HG03045 (cell line): ENCODE measurements at regions not wholly inside any gene's neighbourhood (a gene's known extent, or its start where the extent isn't known, plus 50 kb on each side); places are given as distances from the start of the nearest gene placed in this dataset.

ENCODE experiments used
- ATAC-seq: cut with Tn5 transposase; IDR thresholded peaks from one replicate; pipeline ENCODE4 v1.9.1; 2021; ENCODE audit warnings: mild to moderate bottlenecking, moderate library complexity; ENCODE audit not compliant: unreplicated experiment

DNA sequence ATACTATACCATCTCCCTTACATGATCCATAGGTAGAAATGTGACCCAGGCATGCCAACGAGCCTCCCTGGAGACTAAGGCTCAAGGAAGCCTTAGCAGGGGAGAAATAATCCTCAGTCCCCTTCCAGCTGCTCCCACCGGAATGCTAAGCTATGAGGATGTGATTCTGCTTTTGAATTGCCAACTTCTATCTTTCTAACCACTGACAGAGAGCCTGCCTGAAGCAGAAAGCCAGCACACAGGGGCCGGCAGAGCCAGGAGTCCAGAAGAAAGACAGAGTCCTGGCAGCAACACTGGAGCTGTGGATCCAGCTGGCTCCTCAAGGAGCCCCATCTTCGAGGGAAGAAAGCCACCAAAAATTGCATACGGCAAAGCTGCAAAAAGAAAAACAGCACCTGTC, 579.6 kb upstream of the CDH5 start:
- ATAC-seq: no peak

DNA sequence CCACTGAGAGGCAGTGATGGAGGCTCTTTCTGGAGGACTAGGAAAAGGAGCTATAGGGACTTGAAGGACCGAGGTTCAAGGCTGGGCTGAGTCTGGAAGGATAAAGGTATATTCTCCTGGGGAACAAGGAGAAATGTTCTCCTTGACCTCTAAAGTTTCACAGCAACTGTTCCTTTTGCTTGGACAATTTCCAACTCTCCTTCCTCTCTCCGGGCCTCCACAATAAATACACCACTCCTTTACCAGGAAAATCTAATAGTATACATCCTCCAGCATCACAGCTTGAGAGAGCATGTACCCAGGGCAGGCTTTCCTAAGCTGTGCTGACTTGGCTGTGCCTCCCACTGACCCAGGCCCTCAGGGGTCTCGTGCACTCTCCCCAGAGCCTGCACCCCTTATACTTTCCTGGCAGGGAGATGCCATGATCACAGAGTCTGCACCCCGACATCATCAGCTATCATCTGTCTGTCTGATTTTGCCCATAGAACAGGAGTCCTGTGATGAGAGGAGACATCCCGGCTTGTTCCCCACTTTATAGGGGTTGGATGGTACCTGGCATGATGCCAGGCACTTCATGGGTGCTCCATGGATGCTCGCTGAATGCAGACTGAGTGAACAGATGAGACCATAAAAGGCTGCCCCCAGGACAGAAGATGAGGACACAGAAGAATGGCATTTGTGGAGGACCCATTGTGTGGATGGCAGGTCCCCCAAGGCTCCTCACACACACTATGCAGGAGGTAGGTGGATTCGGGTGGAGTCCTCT, 582.6 kb upstream of the CDH5 start:
- no peak for ATAC-seq

DNA sequence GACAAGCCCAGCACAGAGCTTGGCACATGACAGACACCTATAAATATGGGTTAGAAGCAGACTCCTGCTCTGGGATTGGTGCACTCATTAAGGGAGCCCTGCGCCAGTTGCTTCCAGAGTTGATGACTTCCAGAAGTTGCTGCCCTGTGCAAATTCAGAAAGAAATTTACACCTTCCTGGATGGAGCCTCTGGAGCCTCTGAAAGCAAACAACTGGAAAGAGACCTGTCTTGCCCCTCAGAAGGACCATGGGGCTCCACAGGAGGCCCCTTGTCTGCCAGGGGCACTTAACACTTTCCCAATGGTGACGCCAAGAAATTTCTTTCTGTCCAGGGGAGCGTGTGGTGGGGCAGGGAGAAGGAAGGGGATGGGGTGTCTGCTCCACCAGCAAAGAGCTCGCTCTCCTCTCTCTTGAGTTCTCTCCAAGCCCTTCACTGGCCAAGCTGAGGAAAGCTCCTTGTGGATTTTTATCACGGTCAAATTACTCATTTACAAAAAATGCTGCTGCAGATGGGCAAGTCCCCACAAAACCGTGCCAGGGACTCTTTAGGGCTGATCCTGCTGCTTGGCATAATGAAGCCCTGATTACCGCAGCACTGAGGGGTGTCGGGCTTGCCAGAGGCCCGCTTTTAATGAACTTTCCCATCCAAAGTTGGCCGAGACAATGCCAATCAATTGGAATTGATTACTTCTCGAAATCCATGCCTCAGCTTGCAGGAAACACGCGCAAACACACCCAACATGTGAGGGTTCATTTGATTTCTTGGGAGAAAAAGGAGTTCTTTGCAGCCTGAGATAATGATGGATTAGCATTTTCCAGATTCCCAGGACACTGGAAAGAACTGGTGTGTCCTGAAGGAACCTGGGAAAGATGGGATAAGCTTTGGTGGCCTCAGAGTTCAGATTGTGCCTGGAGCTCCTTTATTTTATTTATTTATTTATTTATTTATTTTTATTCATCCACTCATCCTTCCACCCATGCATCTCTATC, 583.6 kb upstream of the CDH5 start:
- ATAC-seq: no peak

DNA sequence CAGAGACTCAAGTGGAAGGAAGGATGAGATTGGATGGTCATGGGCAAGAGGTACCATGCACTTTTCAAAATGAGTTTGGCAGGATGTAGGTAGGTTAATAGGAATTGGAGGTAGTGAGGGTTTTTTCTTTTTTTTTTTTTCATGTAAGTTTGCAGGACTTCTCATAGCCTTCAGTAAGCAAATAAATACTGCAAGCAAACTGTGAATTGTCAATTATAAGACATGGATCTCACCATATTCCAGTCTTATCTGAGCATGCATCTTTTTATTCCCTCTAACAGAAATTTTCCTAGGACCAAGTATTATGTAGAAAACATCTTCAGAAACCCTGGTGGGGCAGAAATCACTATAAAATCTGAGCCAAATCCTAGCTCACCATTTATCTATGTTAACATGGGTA, 584.6 kb upstream of the CDH5 start:
- ATAC-seq: no peak

DNA sequence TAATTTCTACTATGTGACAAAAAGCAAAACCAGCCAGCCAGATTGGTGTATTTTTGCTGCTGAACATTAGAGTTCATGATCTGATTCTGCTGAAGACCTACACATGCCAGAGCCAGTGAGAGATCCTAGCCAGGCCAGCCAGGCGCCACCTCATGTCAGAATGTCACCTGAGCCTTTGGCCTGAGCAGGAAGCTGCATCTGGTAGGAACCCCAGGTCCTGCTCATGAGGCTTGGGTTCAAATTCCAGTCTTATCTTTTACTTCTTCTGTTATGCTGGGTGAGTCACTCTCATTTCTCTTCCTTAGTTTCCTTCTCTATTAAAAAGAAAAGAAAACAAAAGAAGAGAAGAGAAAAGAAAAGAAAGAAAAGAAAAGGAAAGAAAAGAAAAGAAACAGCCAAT, 585.1 kb upstream of the CDH5 start:
- no peak for ATAC-seq

DNA sequence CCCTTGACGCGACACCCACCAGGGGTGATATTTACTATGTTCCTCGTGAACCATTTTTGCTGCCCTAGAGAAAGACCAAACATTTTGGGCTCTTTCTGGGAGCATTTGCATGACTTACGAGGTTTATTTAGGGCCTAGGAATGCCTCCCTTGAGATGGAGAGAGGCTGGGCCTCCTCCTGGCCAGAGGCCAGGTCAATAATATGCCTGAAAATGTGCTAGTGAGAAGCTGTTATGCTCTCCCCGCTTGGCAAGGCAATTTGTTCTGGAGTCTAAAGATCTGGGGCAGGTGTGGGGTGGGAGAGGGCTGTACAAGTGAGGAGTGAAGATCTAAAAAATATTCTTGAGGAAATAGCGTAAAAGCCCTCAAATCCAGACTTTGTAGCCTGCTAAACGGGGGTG, 587.3 kb upstream of the CDH5 start:
- ATAC-seq: no peak

DNA sequence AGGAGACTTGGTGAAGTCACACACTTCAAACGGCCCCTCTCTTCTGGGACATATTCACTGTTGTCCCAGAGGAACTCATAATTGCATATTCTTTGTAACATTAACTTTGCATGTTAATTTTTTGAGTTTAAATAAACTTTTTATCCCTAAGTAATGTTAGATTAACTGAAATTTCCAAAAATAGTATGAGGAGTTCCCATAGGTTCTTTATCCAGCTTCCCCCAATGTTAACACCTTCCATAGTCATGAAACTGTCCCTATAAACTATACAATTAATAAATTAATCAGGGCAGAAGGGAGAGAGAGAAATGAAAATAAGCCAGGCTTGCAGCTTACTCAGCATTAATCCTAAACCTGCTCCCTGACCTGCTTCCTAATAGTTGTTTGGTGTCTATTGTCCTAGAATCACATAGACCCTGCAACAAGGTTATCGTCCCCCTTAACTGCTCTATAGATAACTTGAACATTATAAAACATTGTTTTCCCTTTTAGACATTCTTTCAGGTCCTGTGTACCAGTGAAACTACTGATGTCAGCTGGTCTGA, 589.8 kb upstream of the CDH5 start:
- no peak for ATAC-seq

DNA sequence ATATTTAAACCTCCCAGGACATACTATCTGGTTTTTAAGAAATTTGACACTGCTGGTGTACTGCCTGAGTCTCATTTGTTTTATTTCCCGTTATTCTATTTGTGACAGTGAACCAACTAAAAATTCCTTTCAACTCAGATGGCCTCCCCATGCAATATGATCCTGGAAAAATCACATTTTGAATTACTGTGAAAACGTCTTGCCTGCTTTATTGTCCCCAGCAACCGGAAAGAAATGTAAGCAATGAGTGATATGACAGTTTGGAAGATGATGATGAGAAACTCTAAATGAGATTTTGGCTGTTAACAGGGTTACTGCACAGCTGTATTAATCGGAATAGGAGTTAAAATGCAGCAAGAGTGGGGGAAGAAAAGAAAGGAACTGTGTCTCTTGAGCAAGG, 590.7 kb upstream of the CDH5 start:
- no peak for ATAC-seq

DNA sequence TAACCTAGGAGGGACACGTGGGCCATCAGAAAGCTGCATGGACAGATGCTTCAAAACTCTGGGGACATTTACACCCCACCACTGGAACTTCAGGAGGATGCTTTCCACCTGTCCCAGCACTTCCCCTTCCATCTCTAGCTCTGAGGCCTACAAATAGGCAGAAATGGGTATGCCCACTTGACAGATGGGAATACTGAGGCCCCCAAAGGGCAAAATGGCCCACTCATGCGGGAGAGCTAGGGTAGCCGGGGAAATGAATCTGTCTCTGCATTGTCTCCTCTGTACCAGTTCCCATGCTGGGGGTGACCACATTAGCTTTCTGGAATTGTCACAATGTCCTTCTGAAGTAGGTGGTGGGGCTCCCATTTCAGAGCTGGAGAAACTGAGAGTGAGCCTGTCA, 592.1 kb upstream of the CDH5 start:
- no peak for ATAC-seq

DNA sequence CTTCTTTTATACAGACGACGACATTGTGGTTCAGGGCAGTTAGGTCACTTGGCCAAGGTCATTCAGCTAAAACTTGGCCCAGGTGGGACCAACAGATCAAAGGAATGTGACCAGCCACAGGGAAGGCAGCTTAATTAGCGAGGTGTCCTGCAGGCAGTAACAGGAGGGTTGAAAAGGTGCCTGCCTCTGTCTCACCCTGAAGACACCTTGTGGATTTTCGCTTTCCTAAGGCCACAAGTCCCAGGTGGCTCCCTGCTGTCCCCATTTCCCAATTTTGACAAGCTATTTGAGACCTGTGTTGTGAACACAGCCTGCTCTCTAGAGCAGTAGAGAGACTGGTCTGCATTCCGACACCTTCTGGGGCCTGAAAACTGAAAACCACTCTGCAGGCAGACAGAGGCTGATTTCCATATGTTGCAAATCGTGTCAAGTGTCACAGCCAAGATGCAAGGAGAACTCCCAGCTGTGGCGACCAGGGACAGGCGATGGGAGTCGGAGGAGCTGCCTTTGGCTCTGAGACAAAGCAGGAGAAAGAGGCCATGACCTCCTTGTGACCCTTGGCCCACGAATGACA, 593.1 kb upstream of the CDH5 start:
- no peak for ATAC-seq

DNA sequence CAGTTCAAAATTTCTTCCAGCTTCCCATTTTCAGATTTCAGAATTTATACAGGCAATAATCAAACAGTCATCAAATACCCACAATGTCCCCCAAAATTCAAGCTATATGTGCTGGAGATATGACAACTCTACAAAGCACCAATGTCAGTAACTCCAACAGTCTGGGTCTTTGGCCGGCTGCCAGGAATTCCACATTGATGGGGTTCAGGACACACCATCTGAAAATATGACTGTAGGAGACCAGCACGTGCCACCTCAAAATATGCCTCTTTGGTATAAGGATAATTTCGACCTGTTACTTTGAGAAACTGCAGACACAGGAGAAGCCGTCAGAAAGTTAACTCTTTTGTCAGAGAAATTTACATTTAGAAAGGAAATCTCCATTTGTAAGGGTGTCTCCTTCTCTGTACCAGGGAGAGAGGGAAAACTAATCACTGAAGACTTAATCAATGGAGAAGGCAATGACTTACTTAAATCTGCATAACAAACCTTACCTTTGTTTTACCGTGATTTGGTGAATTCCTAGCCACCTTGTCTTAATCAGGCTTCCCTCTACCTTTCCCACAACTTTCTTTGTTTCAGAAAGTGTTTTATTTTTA, 594.3 kb upstream of the CDH5 start:
- ATAC-seq: no peak

DNA sequence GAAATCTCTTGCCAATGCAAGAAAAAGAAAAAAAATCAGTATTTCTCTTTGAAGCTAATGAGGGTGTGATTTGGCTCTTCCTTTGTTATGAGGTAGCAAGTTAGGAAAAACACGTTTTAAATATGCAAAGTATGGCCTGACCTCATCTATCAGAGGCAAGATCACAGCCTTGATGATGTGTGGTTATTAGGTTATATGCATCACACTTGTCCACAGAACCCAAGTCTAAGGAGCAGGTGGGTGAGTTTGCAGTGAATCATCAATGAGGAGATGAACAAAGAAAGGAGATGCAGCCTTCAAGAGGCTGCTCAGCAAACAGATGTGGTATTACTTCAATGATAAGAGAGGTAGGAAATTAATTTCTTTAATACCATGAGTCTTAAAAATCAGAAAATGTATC, 594.8 kb upstream of the CDH5 start:
- no peak for ATAC-seq

DNA sequence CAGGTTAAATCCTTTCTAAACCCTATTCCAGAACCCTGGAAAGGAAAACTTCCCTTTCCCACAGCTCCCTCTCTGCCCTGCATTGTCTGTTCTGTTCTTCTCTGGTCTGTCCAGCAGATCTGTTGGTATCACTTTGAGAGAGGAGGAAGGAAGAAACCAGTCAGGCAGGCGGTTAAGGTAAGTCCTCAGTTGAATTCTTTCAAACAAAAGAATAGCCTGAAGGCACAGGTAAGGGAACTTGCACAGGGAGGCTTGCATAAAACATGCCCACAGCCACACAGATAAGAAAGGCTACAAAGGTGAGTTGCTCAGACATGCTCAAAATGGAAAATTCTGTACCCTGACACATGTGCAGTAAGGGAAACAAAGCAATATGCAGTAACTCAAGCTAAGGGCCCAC, 595.7 kb upstream of the CDH5 start:
- no peak for ATAC-seq

DNA sequence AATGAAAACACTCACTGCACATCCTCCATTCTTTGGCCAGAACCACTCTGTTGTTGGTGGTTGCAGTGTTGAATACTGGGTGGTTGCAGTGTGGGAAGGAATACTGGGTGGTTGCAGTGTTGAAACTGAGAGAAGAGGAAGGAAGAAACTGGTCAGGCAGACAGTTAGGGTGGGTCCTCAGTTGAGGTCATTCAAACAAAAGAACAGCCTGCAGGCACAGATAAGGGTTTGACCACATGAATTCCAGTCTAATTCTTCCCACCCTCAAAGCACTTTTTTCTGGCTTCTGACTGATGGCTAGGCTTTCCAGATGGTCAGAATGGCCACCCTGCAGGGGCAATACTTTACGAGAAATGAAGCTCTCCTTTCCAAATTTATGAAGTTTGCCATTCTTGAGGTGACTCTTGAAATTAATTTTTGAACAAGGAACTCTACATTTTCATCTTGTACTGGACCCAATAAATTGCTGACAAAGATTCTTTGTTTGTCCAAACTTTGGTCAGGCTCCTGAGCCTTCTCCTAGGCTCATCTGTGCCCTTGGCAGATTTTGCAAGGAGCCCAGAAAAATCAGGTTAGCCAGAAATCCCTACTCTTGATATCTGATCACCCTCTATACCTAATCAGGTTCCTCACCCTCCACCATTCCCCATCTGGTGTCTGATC, 596.6 kb upstream of the CDH5 start:
- no peak for ATAC-seq

DNA sequence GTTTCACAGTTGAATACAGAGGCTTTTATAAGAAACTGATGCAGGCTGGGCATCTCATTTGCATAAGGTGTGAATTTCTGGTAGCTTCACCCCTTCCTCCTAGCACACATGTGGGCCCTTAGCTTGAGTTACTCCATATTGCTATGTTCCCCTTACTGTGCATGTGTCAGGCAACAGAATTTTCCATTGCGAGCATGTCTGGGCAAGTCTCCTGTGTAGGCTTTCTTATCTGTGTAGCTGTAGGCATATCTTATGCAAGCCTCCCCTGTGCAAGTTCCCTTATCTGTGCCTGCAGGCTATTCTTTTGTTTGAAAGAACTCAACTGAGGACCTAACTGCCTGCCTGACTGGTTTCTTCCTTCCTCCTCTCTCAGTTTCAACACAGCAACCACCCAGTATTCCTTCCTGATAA, 597.4 kb upstream of the CDH5 start:
- ATAC-seq: no peak

DNA sequence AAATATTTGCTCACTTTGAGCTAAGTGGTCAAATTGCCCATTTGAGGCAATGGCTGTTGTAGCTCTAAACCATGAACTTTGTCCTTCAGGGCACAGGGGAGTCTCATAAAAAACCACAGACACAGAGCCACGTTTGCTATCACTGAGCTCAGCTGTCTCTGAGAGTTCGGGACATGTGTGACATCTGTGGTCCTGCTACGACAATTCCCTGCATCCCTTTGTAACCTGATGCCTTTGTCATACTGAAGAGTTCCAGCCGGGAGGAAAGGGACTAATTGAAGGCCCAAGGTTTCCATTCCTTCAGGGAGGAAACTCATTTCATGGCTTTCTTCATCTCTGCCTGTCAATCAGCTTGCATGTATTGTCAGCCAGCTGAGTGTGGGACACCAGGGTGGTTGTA, 599.4 kb upstream of the CDH5 start:
- no peak for ATAC-seq

DNA sequence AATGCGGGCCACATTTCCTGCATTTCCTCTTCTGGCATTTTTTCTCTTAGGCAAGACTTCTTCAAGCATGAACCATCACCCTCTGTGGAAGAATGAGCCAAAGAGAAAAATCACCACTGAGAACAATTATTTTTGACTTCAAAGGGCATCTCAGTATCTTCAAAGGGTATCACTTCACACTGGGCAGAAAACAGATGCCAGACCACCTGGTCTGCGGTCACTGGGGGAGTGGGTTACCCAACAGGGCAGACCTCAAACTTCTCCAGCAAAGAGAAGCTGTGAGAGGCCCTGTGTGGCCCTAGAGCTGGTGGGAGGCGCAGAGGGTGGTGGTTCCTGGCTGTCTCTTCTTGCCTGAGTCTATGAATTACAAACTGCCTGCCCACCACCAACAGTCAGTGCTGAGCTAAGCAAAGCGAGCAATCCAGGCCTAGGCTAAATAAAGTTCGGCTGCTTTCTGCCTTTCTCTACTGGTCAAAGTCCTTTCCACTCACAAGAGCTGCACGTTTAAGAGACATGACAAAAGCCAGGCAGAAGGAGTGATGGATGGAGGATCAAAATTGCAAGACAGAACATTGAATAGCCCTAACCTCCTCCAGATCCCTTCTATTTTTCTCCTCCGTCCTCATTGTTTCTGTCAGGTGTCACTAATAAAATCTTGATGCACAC, 602.7 kb upstream of the CDH5 start:
- no peak for ATAC-seq

DNA sequence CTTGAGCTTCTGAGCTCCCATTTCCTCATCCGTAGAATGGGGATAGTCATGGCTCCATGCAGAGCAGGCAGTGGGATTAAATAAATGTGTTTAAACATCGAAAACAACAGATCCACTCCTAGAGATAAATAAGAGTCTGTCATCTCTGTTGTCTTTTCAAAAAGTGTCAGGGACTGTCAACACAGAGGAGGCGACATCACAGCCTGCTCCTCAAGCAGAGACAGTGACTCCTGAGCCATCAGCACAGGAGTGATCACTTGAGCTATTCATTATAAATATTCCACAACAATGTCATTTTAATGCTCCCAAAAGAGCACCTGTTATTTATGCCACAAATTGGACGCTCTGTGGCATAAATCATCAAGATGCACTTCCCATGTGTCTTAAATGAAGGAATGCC, 605.6 kb upstream of the CDH5 start:
- ATAC-seq: no peak

DNA sequence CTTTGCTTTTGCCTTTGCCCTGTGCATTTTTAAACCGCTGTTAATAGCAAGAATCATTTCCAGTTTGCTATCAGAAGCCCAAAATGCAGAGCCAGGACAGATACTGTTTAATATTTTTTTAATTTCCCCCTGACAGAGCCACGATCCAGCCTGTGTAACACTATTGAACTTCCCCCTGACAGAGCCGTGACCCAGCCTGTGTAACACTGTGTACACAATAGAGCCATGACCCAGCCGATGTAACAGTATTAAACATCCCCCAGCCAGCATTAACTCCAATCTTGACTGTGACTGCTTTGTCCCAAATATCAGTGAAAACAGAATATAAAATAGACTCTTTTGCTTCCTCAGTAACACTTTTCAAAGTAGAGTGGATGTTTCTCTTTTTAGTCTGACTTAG, 607.9 kb upstream of the CDH5 start:
- no peak for ATAC-seq

DNA sequence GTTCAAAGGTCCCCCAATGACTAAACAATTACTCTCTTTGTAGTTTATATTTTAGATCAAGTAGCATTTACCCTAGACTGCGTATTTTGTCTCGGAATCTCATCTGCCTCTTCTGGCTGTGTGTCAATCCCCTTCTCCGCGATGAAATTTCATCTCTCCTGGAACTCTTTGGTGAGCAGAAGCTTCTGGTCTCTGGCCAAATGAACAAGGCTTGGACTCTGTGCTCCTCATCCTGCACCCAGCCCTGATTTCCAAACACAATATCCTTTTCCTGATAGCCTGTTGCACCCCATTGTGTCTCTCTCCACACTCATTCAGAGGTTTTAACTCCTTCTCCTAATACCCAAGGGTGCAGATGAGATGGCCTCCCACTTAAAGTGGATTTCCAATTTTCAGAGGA, 609.4 kb upstream of the CDH5 start:
- ATAC-seq: no peak
